Iris pigment epithelial cell (primary cell): ENCODE measurements at regions not wholly inside any gene's neighbourhood (a gene's known extent, or its start where the extent isn't known, plus 50 kb on each side); places are given as distances from the start of the nearest gene placed in this dataset.
A peak's percentile ranks its signal among the peaks of the same experiment; 100 is the strongest.
"Not testable (repeated sequence)": the region's sequence is repeated elsewhere in the genome, so short reads cannot be mapped to it uniquely, and the experiment has no call there.

Experiments used
- DNase-seq: peaks from one replicate; pipeline ENCODE4 v3.0.0-alpha.2; 2011; ENCODE audit warnings: low read depth

- DNase-seq: no peak
Measured at GRCh38 chr15:95142531-95142930, 911.2 kb downstream of the MCTP2 start.

- no peak for DNase-seq
Measured at GRCh38 chr15:95146481-95146880, 915.1 kb downstream of the MCTP2 start.

GRCh38 chr15:95148183-95148582 is 916.8 kb downstream of the MCTP2 start:
- no peak for DNase-seq

- no peak for DNase-seq
Measured at GRCh38 chr15:95149036-95149435, 917.7 kb downstream of the MCTP2 start.

- no peak for DNase-seq
Measured at GRCh38 chr15:95149771-95150170, 918.4 kb downstream of the MCTP2 start.

GRCh38 chr15:95150466-95150865 is 919.1 kb downstream of the MCTP2 start:
- no peak for DNase-seq

GRCh38 chr15:95152741-95153140 is 921.4 kb downstream of the MCTP2 start:
- DNase-seq: no peak

GRCh38 chr15:95153201-95153600 is 921.8 kb downstream of the MCTP2 start:
- DNase-seq: not testable (repeated sequence)

GRCh38 chr15:95160316-95160715 is 929.0 kb downstream of the MCTP2 start:
- no peak for DNase-seq

GRCh38 chr15:95162069-95162468 is 930.7 kb downstream of the MCTP2 start:
- peak; percentile 76 for DNase-seq

GRCh38 chr15:95162531-95162930 is 931.2 kb downstream of the MCTP2 start:
- no peak for DNase-seq

GRCh38 chr15:95162967-95163531 is 931.7 kb downstream of the MCTP2 start:
- peak; percentile 94 for DNase-seq

GRCh38 chr15:95168152-95168551 is 936.8 kb downstream of the MCTP2 start:
- DNase-seq: no peak

GRCh38 chr15:95168951-95169431 is 937.6 kb downstream of the MCTP2 start:
- DNase-seq: no peak

GRCh38 chr15:95169541-95170459 is 938.4 kb downstream of the MCTP2 start:
- DNase-seq: no peak

GRCh38 chr15:95170561-95171380 is 939.4 kb downstream of the MCTP2 start:
- DNase-seq: no peak

- DNase-seq: no peak
Measured at GRCh38 chr15:95171564-95171963, 940.2 kb downstream of the MCTP2 start.

- peak; percentile 87 for DNase-seq
Measured at GRCh38 chr15:95174301-95175259, 943.2 kb downstream of the MCTP2 start.

- DNase-seq: peak; percentile 95
Measured at GRCh38 chr15:95175914-95176658, 944.7 kb downstream of the MCTP2 start.

GRCh38 chr15:95176794-95177577 is 945.6 kb downstream of the MCTP2 start:
- no peak for DNase-seq
